Endothelial cell of umbilical vein (primary cell): ENCODE measurements at regions not wholly inside any gene's neighbourhood (a gene's known extent, or its start where the extent isn't known, plus 50 kb on each side); places are given as distances from the start of the nearest gene placed in this dataset.

ENCODE experiments used
- BruUV-seq: library from RNA; stranded (reverse); fragments of 400-500 nt; replicated peaks from 2 replicates; lab custom pipeline; 2021; lab: Mats Ljungman, UMichigan
- CTCF ChIA-PET: fragments of 300-600, 350-600 bp; sonication (Branson Sonifier 250); formaldehyde crosslinking; loops from one replicate; lab custom pipeline; 2021; ENCODE audit warnings: antibody characterized with exemption, inconsistent platforms; lab: Charles Lee
- POLR2A ChIA-PET: fragments of 300-600, 350-600 bp; sonication (Branson Sonifier 250); formaldehyde crosslinking; loops from one replicate; lab custom pipeline; 2021; ENCODE audit warnings: antibody characterized with exemption, inconsistent platforms; lab: Charles Lee
- DNase-seq: peaks from one replicate; pipeline ENCODE4 v3.0.0-alpha.2; 2011; ENCODE audit warnings: low read depth, low spot score
- FAIRE-seq: peaks from 2 replicates; lab custom pipeline; 2011; peaks lifted over from hg19 to GRCh38; lab: Jason Lieb, UNC
- H2AFZ ChIP-seq: 2 replicates; pipeline ENCODE4 v1.6.0; 2012; ENCODE audit warnings: low read depth, low read length, control low read depth, inconsistent platforms
- H3K27ac ChIP-seq: 2 replicates; pipeline ENCODE4 v1.5.1; 2011; ENCODE audit warnings: low read depth, mild to moderate bottlenecking, control low read depth, low read length, moderate library complexity; ENCODE audit not compliant: insufficient read depth
- H3K27me3 ChIP-seq, 2 experiments: 2 replicates each; pipeline versions ENCODE4 v1.6.0 to v1.6.1; 2011; ENCODE audit warnings: low read length in 2 of 2, mixed read lengths in 1 of 2; ENCODE audit not compliant: control insufficient read depth in 2 of 2, insufficient read depth in 2 of 2
- H3K36me3 ChIP-seq, 2 experiments: 2 replicates in 1 of 2; 3 replicates in 1 of 2; pipeline ENCODE4 v1.5.1; 2011; ENCODE audit warnings: low read length in 2 of 2, mild to moderate bottlenecking in 1 of 2, moderate library complexity in 1 of 2; ENCODE audit not compliant: control insufficient read depth in 2 of 2, insufficient read depth in 2 of 2; ENCODE audit errors: extremely low read depth in 1 of 2
- H3K4me1 ChIP-seq: 3 replicates; pipeline ENCODE4 v1.5.1; 2011; ENCODE audit warnings: mild to moderate bottlenecking, low read length; ENCODE audit not compliant: control insufficient read depth, insufficient read depth; ENCODE audit errors: extremely low read depth
- H3K4me2 ChIP-seq: 2 replicates; pipeline ENCODE4 v1.6.1; 2011; ENCODE audit warnings: low read length, control low read depth, mixed read lengths; ENCODE audit not compliant: insufficient read depth
- H3K4me3 ChIP-seq, 3 experiments: fragments of 200-600 bp in 1 of 3; sonication (generic), shearing (Covaris generic) in 1 of 3; replicated peaks in 1 of 3; 2 replicates each; pipeline ENCODE4 v1.5.1; 2011 to 2016; ENCODE audit warnings: control low read depth in 3 of 3, low read length in 3 of 3, mild to moderate bottlenecking in 2 of 3, inconsistent platforms in 1 of 3, low read depth in 1 of 3, moderate library complexity in 1 of 3; ENCODE audit not compliant: insufficient read depth in 1 of 3
- H3K79me2 ChIP-seq: 2 replicates; pipeline ENCODE4 v1.6.0; 2012; ENCODE audit warnings: low read length, inconsistent platforms; ENCODE audit not compliant: control insufficient read depth, insufficient read depth
- H3K9ac ChIP-seq: replicated peaks from 2 replicates; pipeline ENCODE3; 2011; ENCODE audit warnings: low read length, control low read depth; ENCODE audit not compliant: insufficient read depth; ENCODE audit errors: extremely low read depth
- H3K9me1 ChIP-seq: replicated peaks from 3 replicates; pipeline ENCODE4 v1.6.0; 2011; ENCODE audit warnings: mild to moderate bottlenecking, low read length; ENCODE audit not compliant: control insufficient read depth, insufficient read depth; ENCODE audit errors: extremely low read depth
- H3K9me3 ChIP-seq: replicated peaks from 2 replicates; pipeline ENCODE4 v1.5.1; 2012; ENCODE audit warnings: low read length, inconsistent platforms; ENCODE audit not compliant: control insufficient read depth, insufficient read depth
- H4K20me1 ChIP-seq: replicated peaks from 2 replicates; pipeline ENCODE3; 2011; ENCODE audit warnings: mild to moderate bottlenecking, low read length; ENCODE audit not compliant: control insufficient read depth, insufficient read depth; ENCODE audit errors: extremely low read depth
- CTCF ChIP-seq, 2 donors: IDR thresholded peaks; 1 replicate in 1 of 2; 2 replicates in 1 of 2; pipeline ENCODE4 v1.5.1; 2011; ENCODE audit warnings: low read length in 2 of 2, mild to moderate bottlenecking in 2 of 2, moderate library complexity in 2 of 2, control low read depth in 1 of 2, inconsistent platforms in 1 of 2, low read depth in 1 of 2; ENCODE audit not compliant: insufficient read depth in 1 of 2; ENCODE audit errors: extremely low read depth in 1 of 2
- EZH2 ChIP-seq: IDR thresholded peaks from 2 replicates; pipeline ENCODE4 v1.6.1; 2012; ENCODE audit warnings: borderline replicate concordance, low read depth, mild to moderate bottlenecking, moderate library complexity, low read length, inconsistent platforms; ENCODE audit not compliant: severe bottlenecking
- FOS ChIP-seq: IDR thresholded peaks from 2 replicates; pipeline ENCODE4 v1.6.1; 2011; ENCODE audit warnings: mild to moderate bottlenecking, low read length, moderate library complexity, borderline replicate concordance; ENCODE audit not compliant: insufficient read depth
- GATA2 ChIP-seq: IDR thresholded peaks from 2 replicates; pipeline ENCODE4 v1.7.0; 2011; ENCODE audit warnings: low read depth, mild to moderate bottlenecking, moderate library complexity, mixed read lengths, low read length; ENCODE audit not compliant: insufficient read length, insufficient read depth
- JUN ChIP-seq: IDR thresholded peaks from 2 replicates; pipeline ENCODE4 v1.6.1; 2011; ENCODE audit warnings: borderline replicate concordance, low read depth; ENCODE audit not compliant: insufficient read length, insufficient read depth
- MAX ChIP-seq: IDR thresholded peaks from 2 replicates; pipeline ENCODE4 v1.6.1; 2011; ENCODE audit not compliant: insufficient read depth, insufficient read length
- MYC ChIP-seq: IDR thresholded peaks from one replicate; pipeline ENCODE4 v1.6.1; 2011; ENCODE audit warnings: mild to moderate bottlenecking, low read depth, low read length
- POLR2A ChIP-seq: IDR thresholded peaks from 2 replicates; pipeline ENCODE4 v1.6.1; 2012; ENCODE audit warnings: low read depth, mild to moderate bottlenecking, control low read depth, low read length
- POLR2AphosphoS5 ChIP-seq: IDR thresholded peaks from 2 replicates; pipeline ENCODE4 v1.6.1; 2012; ENCODE audit warnings: low read depth, mild to moderate bottlenecking, control low read depth, low read length, moderate library complexity; ENCODE audit not compliant: insufficient read depth
- dilution Hi-C: fragments of 300-500 bp; cut with MboI; formaldehyde crosslinking; loops from one replicate; pipeline ENCODE4 v1.15.0; 2019; ENCODE audit warnings: low sequenced_read_pairs; ENCODE audit not compliant: extremely low pct_ligation_motif_present
- intact Hi-C: fragments of 100-400 bp; cut with micrococcal nuclease; formaldehyde crosslinking; loops from one replicate; pipeline ENCODE4 v1.10.0; 2022

- intact Hi-C loops, result no loop called here
- H3K9me1 ChIP-seq, result no peaks in the 10 kb centered on the region
- TF ChIP-seq POLR2AphosphoS5, result no peak
- TF ChIP-seq EZH2, result no peak
- no peak for TF ChIP-seq POLR2A
- no peak for TF ChIP-seq FOS
- no peak for TF ChIP-seq MAX
- TF ChIP-seq JUN, result no peak
- TF ChIP-seq CTCF (IDR thresholded peaks at IDR 0.05; ENCODE audit: extremely low read depth in 1 of 2, insufficient read depth in 1 of 2, low read depth in 1 of 2, low read length in 2 of 2), result no peak
- TF ChIP-seq GATA2, result no peak
- no peak for TF ChIP-seq MYC
- ChIA-PET CTCF (interaction anchor here (0.7 to 1.4 kb wide), 2 partner anchors 41 to 374 kb away, joined by 3 to 4 read pairs; no protein-coding TSS in a partner anchor), POLR2A (no interaction called here)
- H3K27ac ChIP-seq, result no peak overlapping the region
- DNase-seq, result no peak
- no TSS peak for BruUV-seq
- dilution Hi-C loops, result no loop called here
- H4K20me1 ChIP-seq, result no peaks in the 10 kb centered on the region
- H3K9ac ChIP-seq, result no peak overlapping the region
- no peaks in the 10 kb centered on the region for H3K27me3 ChIP-seq
- H2AFZ ChIP-seq, result no peak overlapping the region
- H3K4me1 ChIP-seq, result no peaks in the 10 kb centered on the region
- H3K36me3 ChIP-seq, result no peaks in the 10 kb centered on the region
- H3K9me3 ChIP-seq, result no peaks in the 10 kb centered on the region
- no peak for FAIRE-seq
- no peak overlapping the region for H3K4me2 ChIP-seq
- no peaks in the 10 kb centered on the region for H3K79me2 ChIP-seq
- H3K4me3 ChIP-seq, result no peak overlapping the region
Measured at GRCh38 chr12:98001430-98001829, 514.0 kb upstream of the TMPO start.
